Jurkat, Clone E6-1 (cell line): ENCODE measurements at regions not wholly inside any gene's neighbourhood (a gene's known extent, or its start where the extent isn't known, plus 50 kb on each side); places are given as distances from the start of the nearest gene placed in this dataset.

Experiments
- DNase-seq: peaks from one replicate; pipeline ENCODE4 v3.0.0-alpha.2; 2011; ENCODE audit warnings: low read depth, low spot score
- H3K4me3 ChIP-seq: 2 replicates; pipeline ENCODE4 v1.5.1; 2011; ENCODE audit warnings: mild to moderate bottlenecking, low read length, control low read depth, moderate library complexity

DNA sequence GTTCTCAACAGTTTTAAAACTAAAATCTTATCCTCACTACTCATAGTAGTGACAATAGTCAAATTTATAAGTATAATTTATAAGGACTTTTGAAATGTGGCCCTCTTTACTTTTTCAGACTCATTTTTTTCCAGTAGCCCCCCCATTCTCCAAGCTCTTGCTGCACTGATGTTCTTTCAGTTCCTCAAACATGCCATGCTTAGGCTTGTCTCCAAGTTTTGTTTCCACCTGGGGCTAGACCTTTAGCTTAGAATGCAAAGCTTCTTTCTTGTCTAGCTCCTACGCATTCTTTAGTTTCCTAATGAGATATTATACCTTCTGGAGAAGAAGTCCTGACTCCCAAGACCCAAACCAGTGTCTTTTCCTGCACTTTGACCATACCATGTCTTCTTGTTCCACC, 222.6 kb downstream of the NOL4 start:
- H3K4me3 ChIP-seq: no peak overlapping the region
- no peak for DNase-seq

DNA sequence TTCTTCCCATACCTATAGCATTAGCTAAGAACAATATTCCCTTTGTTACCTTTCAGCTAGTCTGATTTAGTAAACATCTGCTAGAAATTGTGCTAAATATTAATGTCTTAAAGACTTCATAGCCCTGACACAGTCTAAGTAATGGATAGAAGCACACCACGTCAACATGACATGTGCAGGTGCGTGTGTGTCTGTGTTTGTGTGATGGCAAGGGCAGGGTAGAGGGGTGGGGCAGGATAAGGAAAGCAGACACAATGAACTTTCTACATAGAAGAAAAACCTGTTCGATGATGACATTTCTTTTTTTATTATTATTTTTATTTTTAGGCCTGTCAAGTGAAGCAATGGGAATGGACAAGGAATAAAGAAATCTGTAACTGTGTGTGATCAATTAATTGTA, 223.3 kb downstream of the NOL4 start:
- DNase-seq: no peak
- no peak overlapping the region for H3K4me3 ChIP-seq

DNA sequence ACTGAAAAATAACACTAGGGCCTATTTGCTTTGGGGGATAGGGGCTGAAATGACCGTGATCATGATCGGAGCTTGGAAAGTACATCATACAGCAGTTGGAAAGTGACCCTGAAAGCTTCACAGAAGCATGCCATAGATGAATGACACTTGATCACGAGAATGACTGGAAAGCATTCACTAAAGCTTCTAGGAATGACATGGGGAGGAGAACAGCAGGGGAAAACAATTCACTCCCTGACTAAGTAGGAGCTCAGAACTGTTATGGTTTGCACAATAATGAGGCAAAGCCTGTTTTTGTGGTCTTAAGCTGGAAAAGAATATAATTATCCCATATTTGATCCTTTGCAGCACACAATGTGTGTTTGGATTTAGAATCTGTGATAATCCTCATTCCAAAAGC, 237.5 kb downstream of the NOL4 start:
- DNase-seq: no peak
- H3K4me3 ChIP-seq: no peak overlapping the region

DNA sequence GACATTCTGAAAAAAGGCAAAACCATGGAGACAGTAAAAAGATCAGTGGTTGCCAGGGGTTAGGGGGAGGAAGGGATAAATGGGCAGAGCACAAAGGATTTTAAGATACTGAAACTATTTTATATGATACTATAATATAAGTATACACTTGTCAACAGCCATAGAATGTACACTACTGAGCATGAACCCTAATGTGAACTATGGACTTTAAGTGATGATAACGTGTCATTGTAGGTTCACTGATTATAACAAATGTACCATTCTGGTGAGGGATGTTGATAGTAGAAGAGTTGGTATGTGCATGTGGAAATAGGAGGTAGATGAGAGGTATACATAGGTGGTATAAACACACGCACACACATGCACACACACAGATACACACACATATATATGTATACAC, 241.6 kb downstream of the NOL4 start:
- H3K4me3 ChIP-seq: no peak overlapping the region
- no peak for DNase-seq

DNA sequence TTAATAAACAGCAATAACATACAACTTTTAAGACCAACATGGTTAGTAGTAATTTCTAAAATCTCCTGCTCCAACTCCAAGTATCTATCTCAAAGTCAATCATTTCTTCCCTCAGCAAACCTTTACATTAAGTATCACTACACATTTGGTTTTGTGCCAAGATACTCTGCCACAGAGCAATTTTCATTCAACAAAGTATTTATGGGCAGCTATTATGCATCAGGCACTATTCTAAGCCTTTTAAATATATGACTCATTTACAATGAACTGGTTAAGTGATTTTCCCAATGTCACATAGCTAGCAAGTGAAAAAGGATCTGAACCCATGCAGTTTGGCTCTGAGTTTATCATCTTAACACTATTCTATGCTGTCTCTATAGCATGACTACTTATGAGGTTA, 264.3 kb downstream of the NOL4 start:
- DNase-seq: no peak
- no peak overlapping the region for H3K4me3 ChIP-seq

DNA sequence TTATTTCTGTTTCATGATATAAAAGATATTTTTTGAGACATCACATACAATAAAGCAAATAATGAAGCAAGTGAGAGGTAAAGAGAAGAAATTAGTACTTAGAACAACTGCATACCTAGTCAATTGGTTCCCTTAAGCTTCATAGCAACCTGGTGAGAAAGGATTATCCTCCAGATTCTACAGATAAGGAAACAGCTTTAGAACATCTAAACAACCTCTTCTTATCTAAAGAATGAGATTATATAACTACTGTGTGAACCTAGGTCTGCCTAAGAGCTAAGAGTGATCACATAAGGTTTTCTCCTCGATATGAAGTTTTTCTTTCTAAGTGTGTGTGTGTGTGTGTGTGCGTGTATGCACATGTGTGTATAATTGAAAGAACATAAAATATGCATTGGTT, 265.1 kb downstream of the NOL4 start:
- DNase-seq: no peak
- H3K4me3 ChIP-seq: no peak overlapping the region

DNA sequence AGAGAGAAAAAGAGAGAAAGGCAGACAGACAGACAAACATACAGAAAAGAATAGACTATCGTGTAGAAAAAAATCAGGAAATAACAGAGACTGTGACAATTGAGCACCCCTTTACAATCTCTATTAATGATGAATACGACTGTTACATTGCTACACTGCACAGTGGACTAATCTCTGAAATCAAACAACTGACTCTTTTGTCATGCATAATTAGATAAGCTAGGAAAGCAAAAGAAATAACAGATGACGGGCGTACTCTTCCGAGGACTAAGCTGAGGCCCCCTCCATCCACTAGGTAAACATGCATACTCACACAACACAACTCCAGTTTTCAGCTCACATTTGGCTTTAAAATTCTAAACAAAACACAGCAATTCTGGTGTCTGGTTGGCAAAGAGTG, 267.0 kb downstream of the NOL4 start:
- no peak for DNase-seq
- H3K4me3 ChIP-seq: no peak overlapping the region

DNA sequence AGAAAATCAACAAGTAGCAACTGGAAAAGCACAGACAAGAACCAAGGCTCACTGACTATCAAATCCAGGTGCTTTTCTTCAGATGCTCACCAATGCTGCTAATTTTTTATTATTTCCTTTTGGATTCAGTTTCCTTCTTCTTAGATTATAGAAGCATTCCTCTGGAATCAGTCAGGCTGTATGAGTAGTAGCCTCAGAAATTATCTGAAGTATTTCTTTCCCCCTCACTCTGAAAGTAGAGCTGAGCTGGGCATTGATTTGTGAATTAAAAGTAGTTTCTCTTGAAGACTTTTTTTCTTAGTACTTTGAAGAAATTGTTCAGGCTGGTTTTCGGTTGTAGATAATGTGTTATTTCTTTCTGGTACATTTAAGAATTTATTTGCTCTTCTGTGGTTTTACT, 273.7 kb downstream of the NOL4 start:
- no peak for DNase-seq

DNA sequence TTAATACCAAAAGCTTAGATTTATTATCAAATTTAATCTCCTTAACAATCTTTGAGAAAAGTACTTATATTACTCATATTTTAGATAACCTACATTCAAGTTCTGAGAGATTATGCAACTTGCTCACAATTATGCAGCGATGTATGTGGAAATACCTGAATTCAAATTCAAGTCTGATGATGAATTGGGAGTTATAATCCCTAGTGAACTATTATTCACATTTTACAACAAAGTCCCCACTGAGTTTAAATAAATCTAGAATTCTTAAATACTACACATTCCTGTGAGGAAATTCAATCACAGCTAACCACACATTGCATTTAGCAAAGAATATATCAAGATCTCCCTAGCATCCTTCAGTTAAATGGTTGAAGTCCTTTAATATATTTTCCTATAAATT, 278.4 kb downstream of the NOL4 start:
- no peak for DNase-seq
- H3K4me3 ChIP-seq: no peak overlapping the region

More for the DNA sequence above, 273.7 kb downstream of the NOL4 start:
- no peak overlapping the region for H3K4me3 ChIP-seq

DNA sequence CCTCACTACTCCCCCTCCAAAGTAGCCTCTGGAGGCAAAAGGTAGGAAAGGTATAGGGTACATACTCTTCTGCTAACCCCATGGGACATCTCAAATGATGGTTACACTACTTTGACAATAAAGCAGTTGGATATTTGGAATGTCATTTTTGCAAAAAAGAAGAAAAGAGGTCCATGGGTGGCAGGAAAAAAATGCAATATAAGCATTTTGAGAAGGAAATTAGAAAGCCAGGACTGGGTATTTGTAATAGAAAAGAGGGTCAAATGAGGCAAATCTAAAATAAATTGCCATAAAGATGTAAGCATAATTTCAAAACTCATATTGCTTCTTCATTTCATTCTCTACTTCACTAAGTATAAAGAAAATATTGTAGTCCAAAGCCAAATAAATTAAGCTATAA, 280.2 kb downstream of the NOL4 start:
- no peak overlapping the region for H3K4me3 ChIP-seq
- DNase-seq: no peak

DNA sequence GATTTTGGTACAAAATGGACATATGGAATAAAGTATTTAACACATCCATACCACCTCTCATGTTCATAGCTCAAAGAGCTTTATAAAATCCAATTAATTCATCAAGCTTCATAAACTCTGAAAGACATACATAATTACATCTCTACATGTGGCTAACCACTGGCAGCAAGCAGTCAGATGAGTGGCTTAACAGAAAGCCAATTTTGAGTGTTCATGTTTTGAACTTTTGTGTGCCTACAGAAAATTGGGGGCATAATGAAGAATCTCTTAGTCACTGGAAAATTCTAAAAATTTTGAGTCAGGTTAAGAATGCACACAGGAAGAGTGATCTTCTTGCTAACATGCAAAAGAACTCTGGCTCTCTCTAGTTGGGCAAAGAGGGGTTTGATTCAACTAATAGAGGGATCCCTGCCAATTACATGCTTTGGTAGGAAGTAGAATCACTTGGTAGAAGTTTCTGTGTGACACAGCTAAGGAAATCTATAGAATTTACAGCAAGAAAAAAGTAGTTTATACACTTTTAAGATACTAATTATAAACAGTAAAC, 287.4 kb downstream of the NOL4 start:
- H3K4me3 ChIP-seq: no peak overlapping the region
- DNase-seq: peak; percentile 26

DNA sequence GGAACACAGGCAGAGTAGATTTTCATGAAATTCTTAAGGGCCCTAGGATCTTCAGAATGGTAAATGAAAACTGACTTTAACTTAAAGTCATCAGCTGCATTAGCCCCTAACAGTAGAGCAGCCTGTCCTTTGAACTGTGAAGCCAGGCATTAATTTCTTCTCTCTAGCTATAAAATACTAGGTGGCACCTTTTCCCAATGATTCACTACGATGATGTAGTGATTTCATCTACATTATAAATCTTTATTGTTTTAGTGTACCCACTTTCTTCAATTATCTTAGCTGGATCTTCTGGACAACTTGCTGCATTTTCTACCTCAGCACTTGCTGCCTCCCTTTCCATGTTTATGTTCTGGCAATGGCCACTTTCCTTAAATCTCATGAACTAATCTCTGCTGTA, 290.5 kb downstream of the NOL4 start:
- no peak for DNase-seq

DNA sequence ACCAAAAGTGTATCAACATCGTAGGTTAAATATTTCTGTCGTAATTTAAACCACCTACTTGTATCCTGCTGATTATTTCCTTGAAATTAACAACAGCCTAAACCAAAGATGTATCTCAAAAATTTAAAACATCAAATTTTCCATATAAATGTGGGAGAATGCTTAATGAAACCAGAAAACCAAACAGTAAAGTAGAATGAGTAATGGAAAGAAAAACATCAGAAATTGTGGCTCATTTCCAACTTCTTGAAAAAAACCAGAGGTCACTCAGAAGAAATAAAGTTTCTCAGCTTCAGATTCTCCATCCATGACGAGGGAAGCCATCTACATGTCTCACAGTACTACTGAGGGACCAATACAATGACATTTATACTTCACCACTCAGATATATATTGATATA, 296.5 kb downstream of the NOL4 start:
- H3K4me3 ChIP-seq: no peak overlapping the region
- DNase-seq: no peak

More for the DNA sequence above, 290.5 kb downstream of the NOL4 start:
- H3K4me3 ChIP-seq: no peak overlapping the region

DNA sequence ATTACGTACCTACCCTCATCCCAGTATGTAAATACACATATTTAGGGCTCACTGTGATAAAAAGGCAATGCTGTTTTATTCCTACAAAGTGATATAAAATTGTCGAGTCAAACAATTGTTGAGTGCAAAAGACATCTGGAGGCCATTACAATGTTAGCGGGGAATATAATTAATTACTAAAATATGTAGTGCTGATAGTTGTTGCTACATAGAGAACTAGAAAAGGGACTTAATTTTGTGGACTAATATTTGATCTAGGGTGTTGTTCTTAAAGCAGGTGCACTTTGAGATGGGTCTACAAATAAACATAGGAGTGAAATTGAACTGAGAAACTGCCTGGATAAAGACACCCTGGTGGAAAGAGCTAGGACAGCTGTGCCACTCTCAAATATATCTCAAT, 300.1 kb downstream of the NOL4 start:
- no peak for DNase-seq

DNA sequence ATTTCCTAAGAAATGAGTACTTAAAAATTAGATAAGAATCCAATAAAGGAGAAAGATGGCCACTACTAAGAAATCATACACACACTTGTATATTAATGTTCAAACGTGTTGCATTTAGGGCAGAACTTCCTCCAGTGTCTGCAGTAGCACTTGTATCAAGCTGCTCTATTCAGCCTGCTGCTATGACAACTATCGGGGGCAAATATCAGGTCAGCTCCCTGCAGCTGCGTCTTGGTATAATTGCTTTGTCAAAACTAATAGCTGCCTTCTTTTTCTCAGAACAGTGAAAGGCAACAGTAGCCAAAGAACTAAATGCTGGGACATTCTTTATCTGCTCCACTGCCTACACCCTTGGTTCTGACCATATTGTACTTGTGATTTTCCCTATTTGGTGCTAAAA, 300.7 kb downstream of the NOL4 start:
- H3K4me3 ChIP-seq: no peak overlapping the region
- DNase-seq: no peak

More for the DNA sequence above, 300.1 kb downstream of the NOL4 start:
- no peak overlapping the region for H3K4me3 ChIP-seq

DNA sequence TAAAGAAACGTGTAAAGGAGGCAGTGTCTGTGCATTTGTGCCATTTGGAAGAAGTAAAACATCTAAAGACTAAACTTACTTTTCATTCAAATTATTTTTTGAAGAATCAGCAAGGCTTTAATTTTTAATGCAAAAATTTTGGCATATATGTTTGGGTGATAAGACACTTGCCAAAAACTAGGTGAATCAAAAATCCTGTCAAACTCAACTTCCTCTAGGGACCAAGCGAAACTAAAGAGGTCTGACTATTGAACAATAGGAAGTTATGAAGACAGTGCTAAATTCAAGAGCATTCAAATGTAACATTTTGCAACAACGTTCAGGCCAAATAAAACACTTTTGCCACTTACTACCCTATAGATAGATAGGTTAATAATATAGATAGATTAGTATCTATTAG, 306.1 kb downstream of the NOL4 start:
- H3K4me3 ChIP-seq: no peak overlapping the region

DNA sequence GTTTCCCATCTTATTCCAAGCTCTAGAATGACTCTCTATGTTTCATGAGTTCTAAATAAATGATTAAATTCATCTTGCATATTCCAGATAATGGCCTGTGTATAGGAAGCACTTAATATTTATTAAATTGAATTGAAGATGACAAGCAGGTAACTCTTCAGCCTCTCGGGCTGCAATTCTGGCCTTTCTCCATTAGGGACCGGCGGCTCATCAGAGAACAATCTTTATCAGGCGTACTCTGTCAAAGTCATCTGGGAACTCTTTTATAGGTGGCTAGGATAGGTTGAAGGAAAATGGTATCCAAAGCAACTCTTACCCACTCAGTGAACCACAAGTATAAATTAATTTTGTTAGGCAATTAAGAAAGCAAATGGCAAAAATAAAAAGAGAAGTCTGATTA, 308.5 kb downstream of the NOL4 start:
- H3K4me3 ChIP-seq: no peak overlapping the region
- DNase-seq: no peak

More for the DNA sequence above, 306.1 kb downstream of the NOL4 start:
- DNase-seq: no peak

DNA sequence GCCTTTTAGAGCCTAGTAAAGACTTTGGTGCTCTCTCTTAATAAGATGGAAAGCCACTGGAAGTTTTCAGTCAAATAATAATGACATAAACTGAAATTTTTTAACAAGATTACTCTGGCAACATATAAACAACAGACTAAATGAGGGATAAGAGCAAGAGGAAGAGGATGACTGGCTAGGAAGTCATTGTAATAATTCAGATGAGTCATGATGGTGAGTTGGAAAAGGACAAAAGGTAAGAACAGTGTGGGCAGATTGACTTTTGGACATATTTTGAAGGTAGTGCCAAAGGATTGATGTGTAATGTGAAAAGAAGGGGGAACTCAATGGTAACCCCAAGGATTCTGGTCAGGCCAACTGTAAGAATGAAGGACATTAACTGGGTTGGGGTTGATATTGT, 310.3 kb downstream of the NOL4 start:
- no peak for DNase-seq

DNA sequence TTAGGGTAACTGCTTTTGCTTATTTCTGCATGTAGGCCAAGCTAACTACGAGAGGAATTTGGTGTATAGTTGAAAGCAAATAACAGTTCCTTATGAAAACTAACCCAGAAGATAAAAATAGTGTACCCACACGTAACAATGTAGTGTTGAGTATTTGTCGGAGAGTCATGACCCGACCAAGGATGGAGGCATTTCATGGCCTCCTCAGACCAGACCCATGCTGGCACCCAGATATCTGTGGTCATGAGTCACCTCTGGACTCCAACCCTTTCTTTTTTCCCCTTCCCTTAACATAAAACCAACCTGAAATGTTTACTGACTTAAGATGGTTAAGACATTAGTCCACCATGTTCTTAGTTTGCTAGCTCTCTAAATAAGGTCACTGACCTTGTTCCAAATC, 318.7 kb downstream of the NOL4 start:
- no peak for DNase-seq
- H3K4me3 ChIP-seq: no peak overlapping the region

More for the DNA sequence above, 310.3 kb downstream of the NOL4 start:
- no peak overlapping the region for H3K4me3 ChIP-seq

DNA sequence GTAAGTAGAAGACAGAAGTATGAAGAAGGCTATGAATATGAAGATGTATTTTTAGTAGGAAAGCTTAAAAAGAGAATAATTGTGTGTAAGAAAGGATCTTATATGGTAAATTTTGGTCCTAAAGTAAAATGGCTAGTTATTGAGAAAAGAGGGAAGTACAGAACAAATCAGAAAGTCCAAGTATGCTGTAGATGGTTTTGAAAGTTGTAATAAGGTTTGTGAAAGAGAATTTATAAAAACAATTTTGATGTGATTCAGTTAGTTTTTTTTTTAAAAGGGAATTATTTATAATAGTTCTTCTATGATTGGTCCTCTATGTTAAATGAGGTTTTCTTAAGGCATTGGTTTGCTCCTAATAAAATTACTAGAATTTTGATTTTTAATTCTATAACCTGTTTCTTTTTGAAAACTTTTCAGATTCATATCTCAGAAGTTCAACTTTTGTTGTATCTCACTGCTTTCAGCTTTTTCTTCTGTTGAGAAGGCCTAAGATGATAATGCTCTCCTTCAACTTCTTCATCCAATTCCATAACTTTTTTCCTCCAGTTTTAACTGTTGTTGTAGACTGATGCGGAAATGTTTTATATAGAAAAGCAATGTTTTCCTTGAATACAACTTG, 322.7 kb downstream of the NOL4 start:
- H3K4me3 ChIP-seq: no peak overlapping the region
- DNase-seq: no peak

DNA sequence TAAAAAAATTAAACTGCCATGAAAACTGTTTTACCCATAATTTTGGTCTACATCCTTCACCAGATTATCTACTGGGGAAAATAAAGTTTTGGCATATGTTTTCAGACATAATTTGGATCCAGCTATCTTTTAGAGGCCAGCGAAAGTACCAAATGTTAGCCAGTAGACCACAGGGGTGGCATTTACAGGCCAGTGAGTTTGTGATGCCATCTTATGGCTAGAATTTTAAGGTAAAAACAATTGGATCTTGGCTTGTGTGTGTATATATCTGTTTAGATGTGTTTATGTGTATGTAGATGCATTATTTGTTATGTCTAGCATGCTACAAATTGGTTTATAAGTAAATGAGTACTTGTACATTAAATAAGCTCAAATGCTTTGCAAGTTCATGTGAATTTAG, 322.6 kb downstream of the ASXL3 start:
- no peak for DNase-seq
- no peak overlapping the region for H3K4me3 ChIP-seq
